ENCODE measurements at regions not wholly inside any gene's neighbourhood (a gene's known extent, or its start where the extent isn't known, plus 50 kb on each side); places are given as distances from the start of the nearest gene placed in this dataset.

DNA sequence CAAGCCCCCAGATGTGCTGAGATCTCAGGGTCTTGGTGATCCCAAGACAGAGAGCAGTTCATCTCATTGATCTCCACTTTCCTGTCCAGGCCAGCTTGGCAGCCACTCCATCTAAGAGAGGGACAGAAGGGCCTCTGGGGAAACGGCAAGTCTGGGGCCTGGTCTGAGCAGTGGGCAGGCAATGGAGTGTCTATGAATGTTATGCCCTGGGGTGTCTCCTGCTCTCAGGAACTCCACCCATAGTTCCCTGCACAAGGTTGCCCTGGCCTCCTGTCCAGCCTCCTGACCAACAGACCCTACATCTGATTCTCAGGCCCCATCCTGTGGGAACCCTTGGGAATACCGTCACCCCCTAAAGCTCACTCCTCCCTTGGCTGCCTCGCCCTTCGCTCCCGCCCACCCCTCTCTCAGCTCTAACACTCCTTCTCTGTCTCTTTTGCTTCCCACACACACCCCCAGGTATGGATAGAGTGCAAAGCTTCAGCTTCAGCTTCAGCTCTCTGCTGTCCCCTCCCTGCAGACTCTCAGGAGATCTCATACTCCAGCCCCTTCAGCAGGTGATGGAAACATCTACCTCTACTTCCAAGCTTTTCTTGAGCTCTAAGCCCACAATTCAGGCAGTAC is 83.0 kb downstream of the HIF1AN start:
- Histone ChIP-seq H4K20me1 (ENCODE audit: insufficient read depth, low read length) (no peaks in the 10 kb centered on the region), H3K36me3 (replicated peaks in 1 of 2; ENCODE audit: control insufficient read depth in 1 of 2, insufficient read depth in 2 of 2, low read length in 2 of 2) (no peaks in the 10 kb centered on the region), H3K9ac (ENCODE audit: insufficient read depth, low read length, poor library complexity, severe bottlenecking) (no peak overlapping the region), H3K27ac (ENCODE audit: low read depth in 1 of 2, low read length in 2 of 2) (no peak overlapping the region), H3K9me3 (replicated peaks in 1 of 2; ENCODE audit: control insufficient read depth in 1 of 2, insufficient read depth in 1 of 2, low read length in 2 of 2) (no peaks in the 10 kb centered on the region), H3K79me2 (ENCODE audit: insufficient read depth, low read length) (no peaks in the 10 kb centered on the region), H3K4me1 (ENCODE audit: control insufficient read depth in 1 of 2, insufficient read depth in 2 of 2, low read length in 2 of 2) (no peaks in the 10 kb centered on the region), H3K4me3 (replicated peaks in 1 of 3; ENCODE audit: low read depth in 2 of 3, low read length in 3 of 3) (no peak overlapping the region), H2AFZ (ENCODE audit: insufficient read depth, low read depth, low read length, poor library complexity, severe bottlenecking) (no peak overlapping the region), H3K4me2 (replicated peaks; ENCODE audit: extremely low read depth, low read length, poor library complexity, severe bottlenecking) (no peak overlapping the region), H3K27me3 (ENCODE audit: control insufficient read depth in 2 of 2, insufficient read depth in 2 of 2, low read length in 2 of 2) (peaks cover 9 to 34% of the 10 kb centered on the region in 2 donors)
- TF ChIP-seq, protein P1, sequence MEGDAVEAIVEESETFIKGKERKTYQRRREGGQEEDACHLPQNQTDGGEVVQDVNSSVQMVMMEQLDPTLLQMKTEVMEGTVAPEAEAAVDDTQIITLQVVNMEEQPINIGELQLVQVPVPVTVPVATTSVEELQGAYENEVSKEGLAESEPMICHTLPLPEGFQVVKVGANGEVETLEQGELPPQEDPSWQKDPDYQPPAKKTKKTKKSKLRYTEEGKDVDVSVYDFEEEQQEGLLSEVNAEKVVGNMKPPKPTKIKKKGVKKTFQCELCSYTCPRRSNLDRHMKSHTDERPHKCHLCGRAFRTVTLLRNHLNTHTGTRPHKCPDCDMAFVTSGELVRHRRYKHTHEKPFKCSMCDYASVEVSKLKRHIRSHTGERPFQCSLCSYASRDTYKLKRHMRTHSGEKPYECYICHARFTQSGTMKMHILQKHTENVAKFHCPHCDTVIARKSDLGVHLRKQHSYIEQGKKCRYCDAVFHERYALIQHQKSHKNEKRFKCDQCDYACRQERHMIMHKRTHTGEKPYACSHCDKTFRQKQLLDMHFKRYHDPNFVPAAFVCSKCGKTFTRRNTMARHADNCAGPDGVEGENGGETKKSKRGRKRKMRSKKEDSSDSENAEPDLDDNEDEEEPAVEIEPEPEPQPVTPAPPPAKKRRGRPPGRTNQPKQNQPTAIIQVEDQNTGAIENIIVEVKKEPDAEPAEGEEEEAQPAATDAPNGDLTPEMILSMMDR (IDR thresholded peaks at IDR 0.05), result no peak
- DNase-seq, result no peak
- no peak overlapping the region for H3K27ac Mint-ChIP-seq
- no peaks in the 10 kb centered on the region for H3K36me3 Mint-ChIP-seq
- intact Hi-C loops (cut with micrococcal nuclease), result no loop called here
- H3K4me1 Mint-ChIP-seq, result no peaks in the 10 kb centered on the region
- WGBS (ENCODE audit: insufficient coverage), result 89% methylated on average over 4 of the region's 5 CpGs
- peaks cover 45 to 59% (median 55%) of the 10 kb centered on the region in 3 donors for H3K27me3 Mint-ChIP-seq (ENCODE audit: low read depth in 3 of 3)
- H3K9me3 Mint-ChIP-seq, result peaks cover 0 to 1% (median 0%) of the 10 kb centered on the region in 7 donors
- H3K4me3 Mint-ChIP-seq, result peak overlapping the region in 1 of 2 donors; percentile 2

DNA sequence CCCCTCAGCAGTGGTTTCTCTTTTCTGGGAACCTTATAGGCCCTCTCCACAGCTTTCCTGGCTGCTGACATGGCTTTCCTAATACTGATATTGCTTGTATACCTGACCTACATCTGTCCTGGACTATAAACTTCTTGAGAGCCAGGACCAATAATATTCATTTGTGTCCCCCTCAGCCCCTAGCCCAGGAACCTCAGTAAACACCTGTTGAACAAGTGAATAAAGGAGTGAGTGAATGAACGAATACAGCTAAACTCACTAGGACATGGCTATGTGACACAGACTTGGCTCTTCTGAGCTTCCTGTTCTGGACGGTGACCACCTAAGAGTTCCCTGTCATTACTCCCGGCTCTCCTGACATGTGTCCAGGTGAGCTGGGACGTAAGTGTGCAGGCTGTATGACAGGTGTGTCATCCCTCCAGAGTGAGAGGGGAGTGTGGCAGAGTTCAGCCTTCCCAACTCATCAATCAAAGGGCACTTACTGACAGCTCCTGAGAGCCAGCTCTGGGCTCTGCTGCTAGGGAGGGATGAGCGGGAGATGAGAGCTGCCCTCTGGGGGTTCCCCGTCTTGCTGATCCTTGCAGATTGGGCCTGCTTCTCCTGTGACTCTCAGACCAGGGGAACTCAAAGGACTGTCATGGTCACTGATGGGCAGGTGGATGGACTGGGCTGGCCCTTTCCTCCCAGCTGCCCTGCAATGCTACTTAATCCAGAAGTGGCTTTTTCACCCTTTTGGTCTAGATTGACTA is 84.5 kb downstream of the HIF1AN start:
- WGBS (ENCODE audit: insufficient coverage), result 86% methylated on average over 5 of the region's 6 CpGs
- no peak overlapping the region for H3K9ac ChIP-seq (ENCODE audit: insufficient read depth, low read length, poor library complexity, severe bottlenecking)
- intact Hi-C loops (cut with micrococcal nuclease), result no loop called here
- Mint-ChIP-seq H3K27me3 (ENCODE audit: low read depth in 3 of 3) (peaks cover 57 to 66% (median 60%) of the 10 kb centered on the region in 3 donors), H3K36me3 (no peaks in the 10 kb centered on the region), H3K27ac (no peak overlapping the region), H3K4me1 (no peaks in the 10 kb centered on the region), H3K4me3 (peak overlapping the region in 1 of 2 donors; percentile 51), H3K9me3 (peaks cover 0 to 2% (median 0%) of the 10 kb centered on the region in 7 donors)
- H3K9me3 ChIP-seq (replicated peaks in 1 of 2; ENCODE audit: control insufficient read depth in 1 of 2, insufficient read depth in 1 of 2, low read length in 2 of 2), result no peaks in the 10 kb centered on the region
- H3K4me1 ChIP-seq (ENCODE audit: control insufficient read depth in 1 of 2, insufficient read depth in 2 of 2, low read length in 2 of 2), result no peaks in the 10 kb centered on the region
- H3K79me2 ChIP-seq (ENCODE audit: insufficient read depth, low read length), result no peaks in the 10 kb centered on the region
- TF ChIP-seq, protein P1 (IDR thresholded peaks at IDR 0.05), result no peak
- peaks cover 9 to 43% of the 10 kb centered on the region in 2 donors for H3K27me3 ChIP-seq (ENCODE audit: control insufficient read depth in 2 of 2, insufficient read depth in 2 of 2, low read length in 2 of 2)
- no peaks in the 10 kb centered on the region for H3K36me3 ChIP-seq (replicated peaks in 1 of 2; ENCODE audit: control insufficient read depth in 1 of 2, insufficient read depth in 2 of 2, low read length in 2 of 2)
- no peak for DNase-seq
- H3K4me3 ChIP-seq (replicated peaks in 1 of 3; ENCODE audit: low read depth in 2 of 3, low read length in 3 of 3), result no peak overlapping the region
- H3K27ac ChIP-seq (ENCODE audit: low read depth in 1 of 2, low read length in 2 of 2), result no peak overlapping the region
- no peak overlapping the region for H2AFZ ChIP-seq (ENCODE audit: insufficient read depth, low read depth, low read length, poor library complexity, severe bottlenecking)
- no peak overlapping the region for H3K4me2 ChIP-seq (replicated peaks; ENCODE audit: extremely low read depth, low read length, poor library complexity, severe bottlenecking)
- H4K20me1 ChIP-seq (ENCODE audit: insufficient read depth, low read length), result no peaks in the 10 kb centered on the region
